ENCODE measurements at regions not wholly inside any gene's neighbourhood (a gene's known extent, or its start where the extent isn't known, plus 50 kb on each side); places are given as distances from the start of the nearest gene placed in this dataset.

DNA sequence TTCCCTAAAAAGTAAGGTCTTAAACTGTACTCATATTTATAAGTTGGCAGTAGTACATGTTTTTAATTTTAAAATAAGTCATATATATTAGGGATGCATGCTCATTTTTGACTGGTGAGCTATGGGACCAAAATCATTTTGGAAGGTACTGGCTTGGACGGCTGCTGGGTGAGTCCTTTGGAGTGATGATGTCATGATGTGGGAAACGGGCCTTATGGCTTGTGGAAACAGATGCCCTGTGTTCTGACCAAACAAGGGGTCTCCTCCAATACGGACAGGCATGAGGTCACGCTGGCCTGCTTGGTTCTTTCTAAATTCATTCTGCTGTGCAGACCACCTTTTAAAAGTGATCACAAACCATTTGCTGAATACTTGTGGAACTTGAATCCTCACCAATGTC lies 109.2 kb upstream of the MGAT5 start:
- TF ChIP-seq, protein P1, sequence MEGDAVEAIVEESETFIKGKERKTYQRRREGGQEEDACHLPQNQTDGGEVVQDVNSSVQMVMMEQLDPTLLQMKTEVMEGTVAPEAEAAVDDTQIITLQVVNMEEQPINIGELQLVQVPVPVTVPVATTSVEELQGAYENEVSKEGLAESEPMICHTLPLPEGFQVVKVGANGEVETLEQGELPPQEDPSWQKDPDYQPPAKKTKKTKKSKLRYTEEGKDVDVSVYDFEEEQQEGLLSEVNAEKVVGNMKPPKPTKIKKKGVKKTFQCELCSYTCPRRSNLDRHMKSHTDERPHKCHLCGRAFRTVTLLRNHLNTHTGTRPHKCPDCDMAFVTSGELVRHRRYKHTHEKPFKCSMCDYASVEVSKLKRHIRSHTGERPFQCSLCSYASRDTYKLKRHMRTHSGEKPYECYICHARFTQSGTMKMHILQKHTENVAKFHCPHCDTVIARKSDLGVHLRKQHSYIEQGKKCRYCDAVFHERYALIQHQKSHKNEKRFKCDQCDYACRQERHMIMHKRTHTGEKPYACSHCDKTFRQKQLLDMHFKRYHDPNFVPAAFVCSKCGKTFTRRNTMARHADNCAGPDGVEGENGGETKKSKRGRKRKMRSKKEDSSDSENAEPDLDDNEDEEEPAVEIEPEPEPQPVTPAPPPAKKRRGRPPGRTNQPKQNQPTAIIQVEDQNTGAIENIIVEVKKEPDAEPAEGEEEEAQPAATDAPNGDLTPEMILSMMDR (conservative IDR thresholded peaks at IDR 0.05 in 1 of 2, IDR thresholded peaks at IDR 0.05 in 1 of 2; ENCODE audit: low read depth in 1 of 2, low read length in 2 of 2), result no peak
- TF ChIP-seq EZH2 (IDR thresholded peaks at IDR 0.05; ENCODE audit: low read length, missing control alignments), result no peak
